ENCODE measurements at regions not wholly inside any gene's neighbourhood (a gene's known extent, or its start where the extent isn't known, plus 50 kb on each side); places are given as distances from the start of the nearest gene placed in this dataset.

- DNase-seq (ENCODE audit: low spot score) = no peak
These were observed 429.6 kb downstream of the HLX start for GRCh38 chr1:221308534-221309511.

- DNase-seq (ENCODE audit: low spot score) = no peak
These were observed 430.5 kb downstream of the HLX start for GRCh38 chr1:221309723-221310122.

- no peak for DNase-seq (ENCODE audit: low spot score)
These were observed 430.9 kb downstream of the HLX start for GRCh38 chr1:221310180-221310579.

- no peak for DNase-seq (ENCODE audit: low spot score)
These were observed 426.6 kb downstream of the DUSP10 start for GRCh38 chr1:221315330-221315729.

GRCh38 chr1:221316491-221317056, 425.3 kb downstream of the DUSP10 start:
- DNase-seq (ENCODE audit: low spot score) = no peak

- DNase-seq (ENCODE audit: low spot score) = no peak
These were observed 424.4 kb downstream of the DUSP10 start for GRCh38 chr1:221317537-221317936.

- no peak for DNase-seq (ENCODE audit: low spot score)
These were observed 413.9 kb downstream of the DUSP10 start for GRCh38 chr1:221327954-221328353.

GRCh38 chr1:221328371-221328770, 413.5 kb downstream of the DUSP10 start:
- DNase-seq (ENCODE audit: low spot score) = no peak

GRCh38 chr1:221331273-221332183, 410.4 kb downstream of the DUSP10 start:
- no peak for DNase-seq (ENCODE audit: low spot score)

- DNase-seq (ENCODE audit: low spot score) = no peak
These were observed 407.8 kb downstream of the DUSP10 start for GRCh38 chr1:221334062-221334461.

GRCh38 chr1:221335161-221336101, 406.5 kb downstream of the DUSP10 start:
- no peak for DNase-seq (ENCODE audit: low spot score)

GRCh38 chr1:221336126-221336525, 405.8 kb downstream of the DUSP10 start:
- no peak for DNase-seq (ENCODE audit: low spot score)

- DNase-seq (ENCODE audit: low spot score) = no peak
These were observed 404.8 kb downstream of the DUSP10 start for GRCh38 chr1:221337106-221337505.

- DNase-seq (ENCODE audit: low spot score) = no peak
These were observed 398.8 kb downstream of the DUSP10 start for GRCh38 chr1:221343136-221343535.

GRCh38 chr1:221343607-221344006, 398.3 kb downstream of the DUSP10 start:
- DNase-seq (ENCODE audit: low spot score) = no peak

GRCh38 chr1:221344693-221345092, 397.2 kb downstream of the DUSP10 start:
- DNase-seq (ENCODE audit: low spot score) = no peak

GRCh38 chr1:221347706-221348105, 394.2 kb downstream of the DUSP10 start:
- no peak for DNase-seq (ENCODE audit: low spot score)

- DNase-seq (ENCODE audit: low spot score) = no peak
These were observed 391.8 kb downstream of the DUSP10 start for GRCh38 chr1:221350091-221350490.

GRCh38 chr1:221356693-221357092, 385.2 kb downstream of the DUSP10 start:
- DNase-seq (ENCODE audit: low spot score) = no peak

GRCh38 chr1:221363039-221363438, 378.9 kb downstream of the DUSP10 start:
- DNase-seq (ENCODE audit: low spot score) = no peak

GRCh38 chr1:221366495-221367110, 375.3 kb downstream of the DUSP10 start:
- DNase-seq (ENCODE audit: low spot score) = no peak
